ENCODE measurements at regions not wholly inside any gene's neighbourhood (a gene's known extent, or its start where the extent isn't known, plus 50 kb on each side); places are given as distances from the start of the nearest gene placed in this dataset.

DNA sequence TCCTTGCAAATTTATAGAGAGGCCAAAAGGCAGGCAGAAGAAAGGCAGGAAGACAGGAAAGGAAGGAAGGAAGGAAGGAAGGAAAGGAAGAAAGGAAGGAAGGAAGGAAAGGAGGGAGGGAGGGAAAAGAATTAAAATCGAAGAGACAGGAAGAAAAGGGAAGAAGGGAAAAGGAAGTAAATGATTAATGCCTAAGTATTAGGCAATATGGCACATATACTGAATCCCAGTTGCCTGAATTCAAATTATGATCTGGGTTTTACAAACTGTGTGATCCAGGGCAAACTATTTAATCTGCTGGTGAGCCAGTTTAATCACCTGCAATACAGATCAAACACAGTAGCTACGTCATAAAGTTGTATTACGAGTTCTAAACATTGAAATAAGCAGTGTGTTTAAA, 983.6 kb downstream of the FLRT2 start:
- no peak for TF ChIP-seq SIN3A (IDR thresholded peaks at IDR 0.05; ENCODE audit: borderline replicate concordance, insufficient read depth, low read length)
- no peak for TF ChIP-seq POLR2AphosphoS5 (IDR thresholded peaks at IDR 0.05; ENCODE audit: low read depth, low read length)
- no peak for TF ChIP-seq REST (IDR thresholded peaks at IDR 0.05; ENCODE audit: insufficient read depth in 1 of 2, low read depth in 2 of 2, low read length in 2 of 2)

Data from PFSK-1 (cell line).